H1 (cell line): ENCODE measurements at regions not wholly inside any gene's neighbourhood (a gene's known extent, or its start where the extent isn't known, plus 50 kb on each side); places are given as distances from the start of the nearest gene placed in this dataset.

Experiments
- CBX5 ChIP-seq: fragments of 300-800, 300-1000 bp; sonication (generic); IDR thresholded peaks from 2 replicates; pipeline ENCODE4 v1.7.1; 2016; ENCODE audit warnings: antibody characterized with exemption, low read length, low read depth
- CBX8 ChIP-seq: fragments of 300-800, 300-1000 bp; sonication (generic); IDR thresholded peaks from 2 replicates; pipeline ENCODE4 v1.7.1; 2016; ENCODE audit warnings: low read depth, low read length, borderline replicate concordance
- SIX5 ChIP-seq: IDR thresholded peaks from 2 replicates; pipeline ENCODE4 v1.6.1; 2011; ENCODE audit warnings: mild to moderate bottlenecking, low read depth, low read length
- TCF12 ChIP-seq: IDR thresholded peaks from 2 replicates; pipeline ENCODE4 v1.6.1; 2011; ENCODE audit warnings: low read depth, mild to moderate bottlenecking, low read length
- ZNF274 ChIP-seq: IDR thresholded peaks from 2 replicates; pipeline ENCODE4 v1.7.0; 2012; ENCODE audit warnings: low read length, borderline replicate concordance; ENCODE audit errors: extremely low read depth

- TF ChIP-seq SIX5 = no peak
- TF ChIP-seq CBX8 = no peak
- no peak for TF ChIP-seq TCF12
- TF ChIP-seq ZNF274 = no peak
- TF ChIP-seq CBX5 = no peak
- TF ChIP-seq, all 59 proteins: peak for 0
Observed at GRCh38 chr3:144583871-144584270, 612.2 kb downstream of the DIPK2A start (continued).
